GM12891 (cell line): ENCODE measurements at regions not wholly inside any gene's neighbourhood (a gene's known extent, or its start where the extent isn't known, plus 50 kb on each side); places are given as distances from the start of the nearest gene placed in this dataset.

Experiments
- PAX5 ChIP-seq: IDR thresholded peaks from 2 replicates; pipeline ENCODE4 v1.6.1; 2011; ENCODE audit warnings: low read length, moderate library complexity, mild to moderate bottlenecking; ENCODE audit not compliant: insufficient read depth, severe bottlenecking
- POLR2A ChIP-seq: IDR thresholded peaks from 2 replicates; pipeline ENCODE4 v1.6.1; 2011; ENCODE audit warnings: low read depth, low read length, control low read depth
- POLR2AphosphoS5 ChIP-seq: IDR thresholded peaks from 2 replicates; pipeline ENCODE4 v1.6.1; 2011; ENCODE audit warnings: low read depth, low read length, control low read depth
- POU2F2 ChIP-seq: IDR thresholded peaks from 2 replicates; pipeline ENCODE4 v1.6.1; 2011; ENCODE audit warnings: low read depth, mild to moderate bottlenecking, control low read depth, low read length, moderate library complexity
- SPI1 ChIP-seq: IDR thresholded peaks from 2 replicates; pipeline ENCODE4 v1.6.1; 2011; ENCODE audit warnings: low read depth, low read length, control low read depth
- TAF1 ChIP-seq: IDR thresholded peaks from 2 replicates; pipeline ENCODE4 v1.6.1; 2011; ENCODE audit warnings: low read depth, low read length, control low read depth

GRCh38 chr11:81568918-81569317 lies 1164.7 kb downstream of the FAM181B start:
- TF ChIP-seq POLR2A (no peak), POLR2AphosphoS5 (no peak), TAF1 (no peak), PAX5 (no peak), POU2F2 (no peak), SPI1 (no peak)
